Pulmonary artery endothelial cell (primary cell): ENCODE measurements at regions not wholly inside any gene's neighbourhood (a gene's known extent, or its start where the extent isn't known, plus 50 kb on each side); places are given as distances from the start of the nearest gene placed in this dataset.
"Not testable (repeated sequence)": the region's sequence is repeated elsewhere in the genome, so short reads cannot be mapped to it uniquely, and the experiment has no call there.

Experiments
- DNase-seq: peaks from one replicate; pipeline ENCODE4 v3.0.0-alpha.2; 2011; ENCODE audit warnings: low read depth, low spot score

DNA sequence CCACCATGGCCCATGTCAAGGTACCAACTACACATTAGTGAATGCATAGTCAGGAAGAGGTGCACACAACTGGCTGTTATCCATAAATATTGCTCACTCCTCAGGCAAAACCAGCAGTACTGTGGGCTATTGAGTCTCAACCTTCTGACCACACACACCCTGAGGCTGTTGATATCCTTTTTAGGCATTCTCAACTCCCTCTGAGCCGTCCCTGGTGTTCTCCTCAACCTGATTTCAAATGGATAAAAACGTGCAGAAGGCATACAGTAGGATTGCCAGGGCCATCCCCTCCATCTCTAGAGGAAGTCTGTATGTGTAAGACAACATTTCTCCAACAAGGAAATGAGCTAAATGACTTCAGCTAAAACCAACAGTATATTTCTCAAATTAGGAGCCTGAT lies 98.7 kb upstream of the KLHL13 start:
- no peak for DNase-seq

DNA sequence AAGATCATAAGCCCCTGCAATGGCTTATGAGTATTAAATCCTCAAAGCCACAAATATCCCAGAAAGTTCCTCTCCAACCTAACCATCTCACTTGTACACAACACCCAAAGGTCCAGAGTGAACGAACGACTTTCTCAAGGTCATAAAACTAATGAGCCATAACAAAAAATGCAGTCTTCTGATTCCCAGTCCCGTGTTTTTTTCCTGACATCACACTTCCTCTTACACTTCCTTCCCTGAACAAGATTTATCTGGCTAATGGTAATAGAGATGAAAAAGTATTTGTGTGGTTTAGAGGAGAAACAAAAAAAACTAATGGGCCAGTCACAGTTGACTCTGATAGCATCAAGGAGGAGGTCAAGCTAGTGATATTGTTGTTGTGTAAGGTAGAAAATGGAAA lies 99.5 kb upstream of the KLHL13 start:
- no peak for DNase-seq

GRCh38 chrX:118216509-118216908 lies 99.9 kb upstream of the KLHL13 start:
- DNase-seq = no peak

DNA sequence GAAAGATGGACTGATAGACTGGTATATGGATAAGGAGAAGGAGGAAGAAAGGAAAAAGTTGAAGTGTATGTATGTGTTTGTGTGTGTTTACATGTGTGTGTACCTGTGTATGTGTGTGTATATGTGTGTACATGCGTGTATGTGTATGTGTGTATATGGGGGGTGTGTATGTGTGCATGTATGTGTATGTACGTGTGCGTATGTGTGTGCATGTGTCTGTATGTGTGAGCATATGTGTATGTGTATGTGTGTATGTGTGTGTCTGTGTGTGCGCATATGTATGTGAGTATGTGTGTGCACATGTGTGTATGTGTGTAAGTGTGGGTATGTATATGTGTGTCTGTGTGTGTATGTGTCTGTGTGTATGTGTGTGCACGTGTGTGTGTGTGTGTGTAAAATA lies 101.5 kb upstream of the KLHL13 start:
- no peak for DNase-seq

- DNase-seq = no peak
Observed at GRCh38 chrX:118218940-118219339, 102.3 kb upstream of the KLHL13 start.

DNA sequence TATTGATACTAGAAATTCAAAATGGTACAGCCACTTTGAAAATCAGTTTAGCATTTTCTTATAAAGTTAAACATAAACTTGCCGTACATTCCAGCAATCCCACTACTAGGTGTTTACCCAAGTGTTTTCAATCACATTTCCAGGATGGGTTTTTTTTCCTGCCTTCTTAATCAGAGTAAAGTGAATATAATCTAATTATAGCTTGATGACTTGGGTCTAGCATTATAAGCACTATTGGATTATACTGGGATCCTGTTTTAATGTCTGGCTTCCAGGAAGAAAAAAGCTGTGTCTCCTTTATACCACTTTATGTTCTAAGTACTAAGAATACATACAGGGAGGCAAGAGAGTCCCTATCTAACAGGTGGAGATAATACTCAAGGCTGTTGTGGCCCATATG lies 103.3 kb upstream of the KLHL13 start:
- DNase-seq = no peak

GRCh38 chrX:118220509-118220908 lies 103.9 kb upstream of the KLHL13 start:
- DNase-seq = no peak

DNA sequence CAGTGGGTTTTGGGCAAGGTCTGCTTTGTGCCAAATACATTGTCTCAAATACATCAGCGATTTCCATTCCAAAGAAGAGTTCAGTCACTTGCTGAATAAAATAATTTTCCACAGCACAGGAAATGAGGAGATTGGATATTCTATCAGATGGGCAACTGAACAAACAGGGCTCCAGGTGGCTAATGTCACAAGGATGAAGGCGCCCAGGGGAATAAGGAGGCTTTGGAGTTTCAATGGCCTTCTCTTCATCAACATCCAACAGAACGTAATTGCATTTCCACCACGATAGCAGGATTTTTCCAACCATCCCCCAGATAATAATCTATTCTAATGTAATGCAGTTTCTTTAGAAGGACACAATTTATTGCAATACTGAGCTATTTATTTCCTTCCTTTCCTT lies 104.7 kb upstream of the KLHL13 start:
- DNase-seq = no peak

DNA sequence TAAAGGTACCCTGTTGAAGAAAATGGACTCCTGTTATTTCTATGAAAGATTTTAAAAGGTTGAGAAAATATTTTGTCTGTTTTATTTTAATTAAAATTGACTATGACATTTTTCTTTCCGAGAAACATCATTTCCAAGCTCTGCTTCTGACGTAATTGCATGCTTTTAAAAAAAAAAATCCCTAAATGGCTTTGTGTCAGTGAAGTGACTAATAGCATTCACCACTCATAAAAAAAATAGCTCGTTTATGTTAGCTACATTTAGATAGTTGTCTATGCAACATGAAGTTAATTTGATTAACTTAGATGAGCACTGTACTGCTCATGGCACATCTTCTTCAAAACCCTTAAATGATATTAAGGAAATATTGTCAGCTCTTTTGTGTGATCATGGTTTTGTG lies 105.1 kb upstream of the KLHL13 start:
- DNase-seq = no peak

GRCh38 chrX:118222421-118222820 lies 105.8 kb upstream of the KLHL13 start:
- DNase-seq = no peak

- DNase-seq = no peak
Observed at GRCh38 chrX:118225711-118226428, 109.3 kb upstream of the KLHL13 start.

- no peak for DNase-seq
Observed at GRCh38 chrX:118228041-118228440, 111.4 kb upstream of the KLHL13 start.

- DNase-seq = no peak
Observed at GRCh38 chrX:118228456-118228855, 111.8 kb upstream of the KLHL13 start.

- no peak for DNase-seq
Observed at GRCh38 chrX:118231464-118231863, 114.4 kb upstream of the WDR44 start.

- DNase-seq = no peak
Observed at GRCh38 chrX:118239178-118239870, 106.6 kb upstream of the WDR44 start.

DNA sequence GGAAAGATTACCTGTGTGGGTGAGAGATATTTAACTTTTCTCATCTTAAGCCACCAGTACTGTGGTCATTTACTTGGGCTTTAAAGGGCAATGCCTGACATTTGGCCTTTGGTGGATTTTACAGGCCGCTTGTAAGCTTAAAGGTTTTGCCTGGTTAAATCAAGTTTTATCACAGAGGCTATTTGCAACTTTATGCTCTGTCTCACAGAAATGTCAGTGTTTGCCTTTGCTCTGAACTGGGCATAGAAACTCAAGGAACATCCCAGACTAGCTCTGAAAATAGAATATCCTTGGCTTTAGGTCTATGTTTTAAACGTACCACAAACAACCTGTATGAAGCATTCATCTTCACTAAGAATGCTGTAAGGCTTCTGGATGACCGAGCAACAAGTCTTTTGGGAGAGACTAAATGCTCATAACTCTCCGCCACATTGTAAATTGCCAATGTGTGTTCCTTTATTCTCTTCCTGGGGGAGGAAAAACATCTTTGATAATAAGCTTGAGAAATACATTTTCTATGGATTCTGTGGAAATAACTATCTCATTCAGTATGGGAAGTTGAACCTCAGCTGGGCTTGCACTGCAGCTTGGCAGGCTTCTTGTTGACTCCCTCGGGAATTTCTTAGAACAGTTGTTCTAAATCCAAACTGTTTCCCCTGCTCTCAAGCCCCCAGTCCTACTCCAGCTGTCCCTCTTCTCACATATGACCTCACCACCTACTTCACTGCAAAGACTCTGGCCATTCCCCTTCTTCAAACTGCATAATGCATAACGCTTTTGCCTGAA lies 105.8 kb upstream of the WDR44 start:
- DNase-seq = no peak

DNA sequence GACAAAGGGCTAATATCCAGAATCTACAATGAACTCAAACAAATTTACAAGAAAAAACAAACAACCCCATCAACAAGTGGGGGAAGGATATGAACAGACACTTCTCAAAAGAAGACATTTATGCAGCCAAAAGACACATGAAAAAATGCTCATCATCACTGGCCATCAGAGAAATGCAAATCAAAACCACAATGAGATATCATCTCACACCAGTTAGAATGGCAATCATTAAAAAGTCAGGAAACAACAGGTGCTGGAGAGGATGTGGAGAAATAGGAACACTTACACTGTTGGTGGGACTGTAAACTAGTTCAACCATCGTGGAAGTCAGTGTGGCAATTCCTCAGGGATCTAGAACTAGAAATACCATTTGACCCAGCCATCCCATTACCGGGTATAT lies 98.9 kb upstream of the WDR44 start:
- not testable (repeated sequence) for DNase-seq

DNA sequence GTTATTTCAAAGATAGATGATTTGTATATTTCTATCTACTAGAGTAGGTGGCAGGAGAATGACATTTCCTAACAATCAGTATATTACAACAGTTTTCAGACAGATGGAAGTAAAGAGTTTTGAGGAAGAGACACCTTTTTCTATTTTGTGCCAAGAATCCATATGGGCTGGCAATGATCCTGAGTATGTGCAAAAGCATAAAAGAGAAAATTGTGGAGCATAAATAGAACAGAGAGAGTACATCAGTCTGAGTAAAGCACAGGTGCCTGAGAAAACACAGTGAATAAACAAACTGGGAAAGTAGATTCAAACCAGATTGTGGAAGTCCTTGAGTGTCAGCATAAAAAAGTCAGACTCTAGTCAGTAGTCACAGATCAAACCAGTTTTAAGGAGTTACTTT lies 96.8 kb upstream of the WDR44 start:
- DNase-seq = no peak

DNA sequence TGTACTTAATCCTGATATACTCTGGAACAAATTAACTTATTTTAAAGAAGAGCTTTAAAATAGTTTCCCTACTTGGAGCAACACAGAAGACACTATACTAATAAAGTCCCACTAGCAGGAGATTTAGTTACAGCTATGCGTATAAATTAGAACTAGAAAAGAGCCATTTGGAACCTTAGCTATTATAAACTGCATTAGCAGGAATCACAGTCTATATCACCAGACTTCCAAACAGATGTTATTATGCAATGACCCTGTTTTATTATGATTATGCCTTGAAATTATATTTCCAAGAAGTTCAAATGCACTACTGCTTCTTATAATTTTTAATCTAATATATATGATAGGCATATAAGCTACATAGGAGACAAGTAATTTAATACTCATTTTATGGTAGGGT lies 95.5 kb upstream of the WDR44 start:
- no peak for DNase-seq

GRCh38 chrX:118251271-118251670 lies 94.6 kb upstream of the WDR44 start:
- DNase-seq = no peak

DNA sequence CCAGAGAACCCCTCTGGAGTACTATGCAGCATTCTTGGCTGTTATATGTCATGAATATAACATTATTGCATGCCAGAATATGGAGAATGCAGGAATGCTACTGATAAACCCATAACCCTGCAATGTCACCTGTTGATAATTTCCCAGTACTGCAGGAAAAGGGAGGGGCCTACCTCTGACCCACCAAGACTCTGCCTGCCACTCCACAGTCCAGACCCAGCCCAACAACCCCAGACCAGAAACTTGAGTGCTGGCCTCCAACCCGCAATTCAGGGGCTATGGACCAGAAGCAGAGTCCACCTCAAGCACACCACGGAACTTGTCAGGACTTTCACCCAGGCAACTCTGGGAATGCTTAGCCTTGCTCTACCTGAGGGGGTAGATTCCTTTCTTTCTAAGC lies 92.9 kb upstream of the WDR44 start:
- DNase-seq = no peak

DNA sequence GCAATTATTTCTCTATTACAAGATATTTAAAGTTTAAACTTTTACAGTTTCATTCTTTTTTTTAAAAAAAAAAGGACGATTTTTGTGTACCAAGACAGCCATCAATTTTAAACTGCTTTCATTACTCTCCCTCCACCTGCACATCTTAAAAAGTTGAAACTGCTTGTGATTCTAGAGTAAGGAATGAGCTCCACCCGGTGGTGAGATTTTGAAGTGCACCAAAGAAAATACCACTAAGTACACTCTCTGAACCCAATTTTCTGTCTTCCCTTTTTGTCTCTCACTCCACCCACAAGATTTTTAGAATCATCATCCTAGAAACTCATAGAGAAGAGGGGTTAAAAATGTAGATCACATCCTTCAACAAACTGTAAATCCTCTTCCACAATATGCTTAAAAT lies 91.3 kb upstream of the WDR44 start:
- no peak for DNase-seq

- no peak for DNase-seq
Observed at GRCh38 chrX:118255921-118256320, 90.0 kb upstream of the WDR44 start.
